Keratinocyte (primary cell): ENCODE measurements at regions not wholly inside any gene's neighbourhood (a gene's known extent, or its start where the extent isn't known, plus 50 kb on each side); places are given as distances from the start of the nearest gene placed in this dataset.

Source experiments
- DNase-seq: peaks from one replicate; pipeline ENCODE4 v3.0.0-alpha.2; 2011; ENCODE audit warnings: low read depth, missing footprints, low spot score
- FAIRE-seq: peaks from 2 replicates; lab custom pipeline; 2011; peaks lifted over from hg19 to GRCh38; lab: Jason Lieb, UNC
- H2AFZ ChIP-seq: 2 replicates; pipeline ENCODE4 v1.6.0; 2012; ENCODE audit warnings: low read length, control low read depth, inconsistent platforms; ENCODE audit not compliant: control insufficient read depth
- H3K27ac ChIP-seq: 2 replicates; pipeline ENCODE4 v1.5.1; 2011; ENCODE audit warnings: low read length; ENCODE audit not compliant: control insufficient read depth, insufficient read depth
- H3K27me3 ChIP-seq: 3 replicates; pipeline ENCODE4 v1.6.0; 2011; ENCODE audit warnings: low read length; ENCODE audit not compliant: control insufficient read depth, insufficient read depth; ENCODE audit errors: extremely low read depth
- H3K36me3 ChIP-seq, 2 experiments: 2 replicates in 1 of 2; 3 replicates in 1 of 2; pipeline ENCODE4 v1.5.1; 2011; ENCODE audit warnings: low read length in 2 of 2, mild to moderate bottlenecking in 1 of 2; ENCODE audit not compliant: control insufficient read depth in 2 of 2, insufficient read depth in 2 of 2; ENCODE audit errors: extremely low read depth in 1 of 2
- H3K4me1 ChIP-seq: 3 replicates; pipeline ENCODE4 v1.5.1; 2011; ENCODE audit warnings: low read length; ENCODE audit not compliant: control insufficient read depth, insufficient read depth; ENCODE audit errors: extremely low read depth
- H3K4me2 ChIP-seq: 3 replicates; pipeline ENCODE4 v1.6.0; 2011; ENCODE audit warnings: low read depth, low read length; ENCODE audit not compliant: control insufficient read depth, insufficient read depth; ENCODE audit errors: extremely low read depth
- H3K4me3 ChIP-seq, 3 experiments: fragments of 200-600 bp in 1 of 3; sonication (generic) in 1 of 3; 2 replicates in 2 of 3; 3 replicates in 1 of 3; pipeline ENCODE4 v1.5.1; 2011 to 2016; ENCODE audit warnings: low read length in 3 of 3, mild to moderate bottlenecking in 3 of 3, control low read depth in 2 of 3, inconsistent platforms in 1 of 3, low read depth in 1 of 3, mixed read lengths in 1 of 3, mixed run types in 1 of 3, moderate library complexity in 1 of 3; ENCODE audit not compliant: control insufficient read depth in 2 of 3, insufficient read depth in 2 of 3; ENCODE audit errors: extremely low read depth in 1 of 3
- H3K79me2 ChIP-seq: 2 replicates; pipeline ENCODE4 v1.6.0; 2012; ENCODE audit warnings: low read length; ENCODE audit not compliant: control insufficient read depth, insufficient read depth
- H3K9ac ChIP-seq: 3 replicates; pipeline ENCODE4 v1.6.0; 2011; ENCODE audit warnings: low read length; ENCODE audit not compliant: control insufficient read depth, insufficient read depth; ENCODE audit errors: extremely low read depth
- H3K9me1 ChIP-seq: 3 replicates; pipeline ENCODE4 v1.6.0; 2011; ENCODE audit warnings: low read length; ENCODE audit not compliant: control insufficient read depth, insufficient read depth; ENCODE audit errors: extremely low read depth
- H3K9me3 ChIP-seq: 2 replicates; pipeline ENCODE4 v1.5.1; 2012; ENCODE audit warnings: low read depth, low read length; ENCODE audit not compliant: control insufficient read depth
- H4K20me1 ChIP-seq: 3 replicates; pipeline ENCODE4 v1.6.0; 2011; ENCODE audit warnings: low read length; ENCODE audit not compliant: control insufficient read depth, insufficient read depth; ENCODE audit errors: extremely low read depth
- EZH2 ChIP-seq: IDR thresholded peaks from one replicate; pipeline ENCODE4 v1.6.1; 2012; ENCODE audit warnings: inconsistent platforms, mild to moderate bottlenecking, low read length, moderate library complexity
- dilution Hi-C: fragments of 300-500 bp; cut with MboI; formaldehyde crosslinking; loops from one replicate; pipeline ENCODE4 v1.7.0; 2020; ENCODE audit warnings: low sequenced_read_pairs; ENCODE audit not compliant: extremely low pct_ligation_motif_present
- TF ChIP-seq, protein P1 (sequence below), 3 experiments: IDR thresholded peaks in 1 of 3; conservative IDR thresholded peaks in 1 of 3; optimal IDR thresholded peaks in 1 of 3; 2 replicates in 2 of 3; 3 replicates in 1 of 3; pipeline versions ENCODE3 to v1.5.1; 2011; ENCODE audit warnings: low read length in 3 of 3, mild to moderate bottlenecking in 3 of 3, moderate library complexity in 2 of 3, control low read depth in 1 of 3, inconsistent platforms in 1 of 3; ENCODE audit not compliant: insufficient read depth in 2 of 3; ENCODE audit errors: extremely low read depth in 1 of 3

DNA sequence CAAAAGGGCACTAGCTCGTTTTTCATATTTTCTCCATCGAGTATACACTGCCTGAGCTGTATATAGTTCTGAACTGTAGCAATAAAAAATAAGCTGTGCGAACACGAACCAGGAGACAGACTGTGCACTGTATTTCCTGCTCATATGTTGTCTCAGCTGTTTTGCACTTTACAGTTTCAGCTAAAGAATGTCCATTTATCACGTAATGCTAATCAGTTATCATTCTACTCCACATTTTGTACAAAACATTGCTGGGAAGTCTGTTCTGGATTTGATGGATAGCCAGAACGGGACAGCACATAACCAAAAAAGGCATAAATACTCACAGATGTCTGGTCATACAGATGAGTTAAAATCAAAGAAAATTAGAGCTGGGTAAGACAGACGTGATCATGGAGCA lies 315.5 kb upstream of the ADGRL3 start:
- Histone ChIP-seq H3K9me3 (no peaks in the 10 kb centered on the region), H3K4me2 (no peak overlapping the region), H3K36me3 (no peaks in the 10 kb centered on the region), H3K27ac (no peak overlapping the region), H2AFZ (no peak overlapping the region), H3K9ac (no peak overlapping the region), H4K20me1 (no peaks in the 10 kb centered on the region), H3K27me3 (no peaks in the 10 kb centered on the region), H3K4me3 (no peak overlapping the region), H3K4me1 (no peaks in the 10 kb centered on the region), H3K79me2 (no peaks in the 10 kb centered on the region), H3K9me1 (no peaks in the 10 kb centered on the region)
- dilution Hi-C loops: no loop called here
- TF ChIP-seq, protein P1, sequence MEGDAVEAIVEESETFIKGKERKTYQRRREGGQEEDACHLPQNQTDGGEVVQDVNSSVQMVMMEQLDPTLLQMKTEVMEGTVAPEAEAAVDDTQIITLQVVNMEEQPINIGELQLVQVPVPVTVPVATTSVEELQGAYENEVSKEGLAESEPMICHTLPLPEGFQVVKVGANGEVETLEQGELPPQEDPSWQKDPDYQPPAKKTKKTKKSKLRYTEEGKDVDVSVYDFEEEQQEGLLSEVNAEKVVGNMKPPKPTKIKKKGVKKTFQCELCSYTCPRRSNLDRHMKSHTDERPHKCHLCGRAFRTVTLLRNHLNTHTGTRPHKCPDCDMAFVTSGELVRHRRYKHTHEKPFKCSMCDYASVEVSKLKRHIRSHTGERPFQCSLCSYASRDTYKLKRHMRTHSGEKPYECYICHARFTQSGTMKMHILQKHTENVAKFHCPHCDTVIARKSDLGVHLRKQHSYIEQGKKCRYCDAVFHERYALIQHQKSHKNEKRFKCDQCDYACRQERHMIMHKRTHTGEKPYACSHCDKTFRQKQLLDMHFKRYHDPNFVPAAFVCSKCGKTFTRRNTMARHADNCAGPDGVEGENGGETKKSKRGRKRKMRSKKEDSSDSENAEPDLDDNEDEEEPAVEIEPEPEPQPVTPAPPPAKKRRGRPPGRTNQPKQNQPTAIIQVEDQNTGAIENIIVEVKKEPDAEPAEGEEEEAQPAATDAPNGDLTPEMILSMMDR (optimal IDR thresholded peaks at IDR 0.05 in 1 of 3, IDR thresholded peaks at IDR 0.05 in 1 of 3, conservative IDR thresholded peaks at IDR 0.05 in 1 of 3; ENCODE audit: extremely low read depth in 1 of 3, insufficient read depth in 2 of 3, low read length in 3 of 3): no peak
- TF ChIP-seq EZH2: no peak
- DNase-seq (no peak), FAIRE-seq (no peak)

DNA sequence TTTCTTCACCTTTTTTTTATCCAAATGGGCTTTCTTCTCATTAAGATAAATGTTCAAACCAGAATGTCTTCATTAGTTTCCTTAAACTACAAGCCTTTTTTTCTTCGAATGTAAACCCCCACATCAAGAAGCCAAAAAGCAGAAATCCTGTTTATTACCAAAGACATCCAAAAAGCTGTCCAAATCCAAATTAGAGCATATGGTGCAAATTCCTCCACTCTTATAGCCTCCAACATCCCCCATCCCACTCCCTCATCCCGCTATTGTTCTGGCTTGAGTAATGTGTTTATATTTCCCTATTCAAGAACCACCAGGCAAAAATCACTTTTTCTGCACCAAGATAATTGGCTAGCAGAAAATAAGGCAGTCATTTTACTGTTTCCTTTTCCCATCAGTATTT lies 315.1 kb upstream of the ADGRL3 start:
- TF ChIP-seq, protein P1 (optimal IDR thresholded peaks at IDR 0.05 in 1 of 3, IDR thresholded peaks at IDR 0.05 in 1 of 3, conservative IDR thresholded peaks at IDR 0.05 in 1 of 3; ENCODE audit: extremely low read depth in 1 of 3, insufficient read depth in 2 of 3, low read length in 3 of 3): no peak
- no peak for TF ChIP-seq EZH2
- no peaks in the 10 kb centered on the region for H3K9me1 ChIP-seq
- dilution Hi-C loops: no loop called here
- H3K27me3 ChIP-seq: no peaks in the 10 kb centered on the region
- H3K36me3 ChIP-seq: no peaks in the 10 kb centered on the region
- no peak overlapping the region for H2AFZ ChIP-seq
- H3K4me1 ChIP-seq: no peaks in the 10 kb centered on the region
- no peak overlapping the region for H3K27ac ChIP-seq
- H3K9me3 ChIP-seq: no peaks in the 10 kb centered on the region
- DNase-seq: no peak
- H4K20me1 ChIP-seq: no peaks in the 10 kb centered on the region
- no peak overlapping the region for H3K4me3 ChIP-seq
- FAIRE-seq: no peak
- no peak overlapping the region for H3K9ac ChIP-seq
- no peaks in the 10 kb centered on the region for H3K79me2 ChIP-seq
- H3K4me2 ChIP-seq: no peak overlapping the region
